Activated gamma-delta T cell treated with Interleukin-2 at 50 U/mL for 16 hours (primary cell): ENCODE measurements at regions not wholly inside any gene's neighbourhood (a gene's known extent, or its start where the extent isn't known, plus 50 kb on each side); places are given as distances from the start of the nearest gene placed in this dataset.

Source experiments
- DNase-seq: peaks from one replicate; pipeline ENCODE4 v3.0.0-alpha.2; 2020

DNA sequence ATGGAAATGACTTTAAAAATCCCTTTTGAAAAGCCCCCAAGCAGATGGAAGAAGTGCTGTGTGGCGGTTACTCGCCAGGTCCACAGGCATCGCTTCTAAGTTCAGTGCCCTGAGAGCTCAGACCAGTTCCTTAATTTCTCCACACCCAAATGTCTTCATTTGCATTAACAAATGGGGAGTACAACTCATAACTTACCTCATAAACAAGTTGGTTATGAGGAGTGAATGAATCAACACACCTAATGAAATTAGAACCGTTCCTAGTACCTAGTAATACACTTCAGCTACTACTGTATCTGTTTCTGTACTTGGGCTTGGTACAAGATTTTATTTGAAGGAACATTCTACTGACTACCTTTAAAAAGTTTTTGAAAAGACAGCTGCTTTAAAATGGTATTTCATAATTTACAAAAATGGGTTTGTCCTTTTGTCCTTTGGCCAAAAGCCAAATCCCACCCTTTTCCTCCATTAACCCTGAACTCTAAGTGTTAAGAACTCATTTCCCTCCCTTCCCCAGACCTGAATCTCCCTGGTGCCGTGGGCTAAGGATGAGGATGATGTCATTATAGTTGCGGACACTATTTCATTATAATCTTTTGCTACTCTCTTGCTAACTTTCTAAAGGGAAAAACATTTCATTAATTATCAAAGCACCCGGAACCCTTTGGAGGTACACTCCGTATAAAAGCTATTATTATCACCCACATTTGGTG, 221.5 kb upstream of the CELF2 start:
- DNase-seq: no peak

- DNase-seq: no peak
These were observed 220.8 kb upstream of the CELF2 start for GRCh38 chr10:10796774-10797415.

- no peak for DNase-seq
These were observed 220.2 kb upstream of the CELF2 start for GRCh38 chr10:10797513-10797912.

DNA sequence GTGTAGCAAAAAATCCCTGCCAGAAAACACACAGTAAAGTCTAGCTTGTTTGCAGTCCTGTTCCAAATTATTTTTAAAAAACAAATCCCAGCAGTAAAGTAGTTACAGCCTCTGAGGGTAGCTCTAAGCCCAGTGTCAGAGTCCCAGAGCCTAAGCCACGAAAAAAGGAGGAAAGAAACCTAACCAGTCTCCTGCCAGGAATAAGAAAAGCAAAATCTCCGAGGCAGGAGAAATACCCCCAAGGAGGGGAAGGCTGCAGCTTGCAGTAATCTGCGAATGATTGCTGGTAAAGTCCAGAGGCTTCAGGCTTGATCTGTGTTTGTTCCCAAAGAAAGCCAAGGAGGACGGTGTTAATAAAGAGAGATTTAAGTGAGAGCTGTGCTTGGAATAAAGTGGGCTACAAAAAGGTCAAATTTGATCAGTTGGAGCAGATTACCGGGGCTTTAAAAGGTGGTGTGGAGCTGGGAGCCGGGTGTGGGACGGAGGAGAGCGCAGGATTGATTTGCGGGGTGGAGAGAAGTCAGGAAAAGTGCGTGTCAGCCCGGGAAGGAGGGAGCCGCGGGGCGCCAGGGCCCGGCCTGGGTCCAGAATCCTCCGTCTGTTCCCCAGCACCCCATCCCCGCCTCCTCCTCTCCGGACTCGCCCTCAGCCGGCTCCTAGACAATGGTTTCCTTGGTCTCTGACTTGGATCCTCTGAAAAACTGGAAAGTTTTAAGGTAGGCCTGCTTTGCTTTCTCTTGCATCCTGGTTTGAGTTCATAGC, 219.4 kb upstream of the CELF2 start:
- DNase-seq: no peak

- no peak for DNase-seq
These were observed 218.8 kb upstream of the CELF2 start for GRCh38 chr10:10798864-10799192.

GRCh38 chr10:10800961-10801360, 216.7 kb upstream of the CELF2 start:
- no peak for DNase-seq

DNA sequence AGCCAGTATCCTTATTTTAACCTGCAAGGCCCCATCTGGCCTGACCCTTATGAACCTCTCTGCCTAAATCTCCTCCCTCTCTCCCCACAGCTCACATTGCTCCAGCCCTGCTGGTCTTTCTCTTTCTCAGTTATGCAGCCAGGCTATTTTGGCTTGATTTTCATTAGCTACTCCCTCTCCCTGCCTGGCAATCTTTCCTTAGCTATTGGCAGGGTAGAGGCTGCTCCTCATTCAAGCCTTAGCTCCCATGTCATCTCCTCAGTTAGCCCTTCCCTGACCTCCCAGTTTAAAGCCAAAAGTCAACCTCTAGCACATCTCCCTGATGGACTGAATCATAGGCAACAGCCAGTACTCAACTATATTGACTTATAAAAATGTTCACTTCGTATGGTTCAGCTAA, 214.4 kb upstream of the CELF2 start:
- no peak for DNase-seq

GRCh38 chr10:10804061-10804460, 213.6 kb upstream of the CELF2 start:
- no peak for DNase-seq

DNA sequence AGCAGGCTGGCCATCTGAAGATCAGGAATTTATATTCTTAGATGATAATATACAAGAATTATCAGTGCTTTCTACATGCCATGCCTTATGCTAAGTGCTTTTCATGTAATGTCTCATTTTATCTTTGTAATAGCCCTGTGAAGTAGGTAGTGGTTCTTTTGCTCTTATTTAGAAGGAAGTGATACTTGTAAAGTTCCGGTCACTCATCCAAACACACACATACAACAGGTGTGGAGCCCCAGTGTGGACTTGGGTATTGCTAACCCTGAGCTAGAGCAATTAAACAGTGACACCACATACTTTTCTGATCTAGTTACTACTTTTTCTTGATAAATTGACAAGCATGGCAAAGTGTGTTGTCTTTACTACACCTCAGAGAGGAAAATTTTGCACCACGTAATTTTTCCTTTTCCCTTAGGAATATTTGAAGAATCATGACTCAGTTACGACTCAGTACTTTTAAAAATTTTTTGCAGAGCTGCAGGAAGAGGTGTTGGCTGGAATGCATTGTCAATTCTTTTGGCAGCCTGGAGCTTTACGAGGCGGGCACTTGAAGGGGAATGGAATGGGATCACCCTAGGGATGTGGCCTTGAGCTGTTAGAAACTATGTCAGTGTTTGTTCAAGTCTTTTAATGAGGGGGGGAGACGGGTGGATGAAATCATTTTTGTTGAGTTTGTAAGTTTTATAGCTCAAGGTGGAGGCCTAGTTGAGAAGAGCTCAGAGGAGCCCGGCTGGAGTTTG, 212.5 kb upstream of the CELF2 start:
- no peak for DNase-seq

DNA sequence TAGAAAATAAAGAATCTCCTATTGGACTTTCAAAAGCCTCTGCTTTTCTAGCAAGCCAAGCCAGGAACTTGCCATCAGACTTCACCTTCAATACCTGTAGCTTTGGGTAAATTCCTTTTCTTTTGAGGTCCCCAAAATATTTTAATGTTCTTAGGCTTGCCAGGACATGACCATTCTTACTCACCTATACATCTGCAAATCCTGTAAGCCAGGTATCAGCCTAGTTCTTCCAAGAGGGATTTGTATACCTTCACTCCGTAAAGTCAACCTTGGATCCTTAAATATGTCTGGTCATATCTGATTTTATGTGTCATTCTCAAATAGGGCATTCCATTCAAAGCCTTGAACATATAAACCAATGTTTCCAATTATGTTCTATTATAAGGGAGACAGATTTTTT, 210.6 kb upstream of the CELF2 start:
- no peak for DNase-seq

- DNase-seq: no peak
These were observed 206.1 kb upstream of the CELF2 start for GRCh38 chr10:10811562-10811961.

DNA sequence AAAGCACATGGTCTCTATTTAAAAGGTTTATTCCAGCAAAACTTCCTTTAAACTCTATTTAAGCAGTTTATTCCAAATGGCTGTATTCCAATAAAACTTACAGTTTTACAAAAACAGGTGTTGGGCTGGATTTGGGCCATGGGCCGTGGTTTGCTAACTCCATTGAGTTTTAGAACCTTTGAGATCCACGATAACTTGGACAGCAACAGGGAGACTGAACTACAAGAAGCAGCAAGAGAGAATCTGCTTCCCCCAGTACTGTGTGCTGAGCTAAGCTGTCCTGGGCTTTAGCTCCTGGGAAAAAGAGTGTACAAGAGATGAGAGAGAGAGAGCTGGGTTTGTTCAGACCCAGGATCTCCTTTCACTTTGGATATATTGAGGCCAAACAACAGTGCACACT, 204.0 kb upstream of the CELF2 start:
- DNase-seq: no peak

DNA sequence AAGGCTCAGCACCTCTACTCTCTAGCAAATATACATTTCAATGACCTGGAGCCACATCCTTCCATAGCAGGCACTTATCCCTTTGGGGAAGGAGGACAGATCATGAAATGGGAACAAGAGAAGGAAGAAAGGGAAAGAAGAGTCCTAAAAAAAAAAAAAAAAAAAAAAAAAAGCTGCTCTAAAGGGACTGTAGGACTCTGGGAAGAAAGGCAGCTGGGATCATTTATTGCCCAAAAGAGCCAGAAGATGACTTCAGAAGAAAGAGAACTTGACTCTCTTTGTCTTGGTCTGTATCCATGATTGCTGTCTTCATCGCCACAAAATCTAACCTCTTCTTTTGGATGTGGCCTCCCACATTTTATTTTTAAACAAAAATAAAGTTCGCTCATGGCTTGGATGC, 203.6 kb upstream of the CELF2 start:
- DNase-seq: no peak

DNA sequence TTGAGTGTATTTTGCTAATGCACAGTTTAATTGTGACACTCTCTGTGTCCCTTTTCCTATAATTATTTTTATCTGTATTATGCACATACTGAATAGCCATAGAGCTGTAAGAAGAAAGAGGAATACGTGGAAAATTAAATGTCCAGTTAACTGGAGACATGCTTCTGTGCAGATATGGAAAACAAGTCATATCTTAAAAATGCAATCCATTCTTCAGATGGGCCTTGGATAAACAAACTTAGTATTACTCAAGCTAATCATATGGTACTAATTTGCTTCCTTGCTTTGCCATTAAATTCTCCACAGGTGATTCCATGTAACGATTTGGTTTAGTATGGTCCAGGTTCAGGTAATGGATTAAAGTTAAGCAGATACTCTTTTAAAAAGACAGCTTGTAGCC, 201.2 kb upstream of the CELF2 start:
- DNase-seq: no peak

DNA sequence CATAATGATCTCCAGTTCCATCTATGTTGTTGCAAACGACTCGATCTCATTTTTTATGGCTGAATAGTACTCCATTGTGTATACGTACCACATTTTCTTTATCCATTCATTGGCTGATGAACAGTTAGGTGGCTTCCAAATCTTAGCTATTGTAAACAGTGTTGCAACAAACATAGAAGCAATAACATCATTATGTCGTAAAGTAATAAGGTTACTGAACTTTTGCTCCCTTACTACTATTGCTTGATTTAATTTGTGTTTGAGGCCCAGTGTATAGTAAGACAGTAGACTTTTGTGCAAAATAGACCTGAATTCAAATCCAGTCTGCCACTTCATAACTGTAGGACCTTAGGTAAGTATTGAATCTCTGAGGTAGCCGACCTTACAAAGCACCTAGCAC, 200.1 kb upstream of the CELF2 start:
- no peak for DNase-seq

- DNase-seq: no peak
These were observed 199.6 kb upstream of the CELF2 start for GRCh38 chr10:10818082-10818481.

DNA sequence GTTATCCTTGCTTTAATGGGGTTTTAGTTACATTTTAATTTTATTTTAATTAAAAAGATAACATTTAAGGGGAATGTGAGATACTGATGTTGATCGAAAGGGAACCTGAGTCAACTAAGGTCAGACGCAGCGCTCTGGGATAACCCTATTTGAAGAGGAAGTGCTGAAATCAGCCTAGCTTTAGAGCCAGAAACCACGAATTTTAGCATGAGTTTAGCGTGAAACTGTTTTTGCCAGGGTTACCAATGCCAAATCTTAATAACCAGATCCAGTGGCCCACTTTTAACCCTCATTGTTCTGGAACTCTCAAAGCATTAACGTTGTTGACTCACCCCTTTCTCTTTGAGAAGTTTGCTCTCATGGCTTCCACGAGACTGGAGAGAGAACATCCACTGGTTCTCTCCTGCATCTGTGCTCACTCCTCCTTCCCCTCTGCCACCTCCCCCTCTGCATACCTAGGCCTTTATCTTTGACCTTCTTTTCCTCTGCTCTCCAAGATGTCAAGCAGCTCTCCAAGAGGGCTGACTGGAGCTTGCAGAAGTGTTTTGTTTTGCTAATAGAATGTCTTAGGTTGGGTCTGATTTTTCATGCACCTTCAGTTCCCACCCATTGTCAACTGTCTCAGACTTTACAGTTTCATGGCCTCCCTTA, 198.3 kb upstream of the CELF2 start:
- no peak for DNase-seq

- DNase-seq: no peak
These were observed 195.7 kb upstream of the CELF2 start for GRCh38 chr10:10821926-10822325.

GRCh38 chr10:10824591-10825148, 193.0 kb upstream of the CELF2 start:
- no peak for DNase-seq

GRCh38 chr10:10826125-10826524, 191.5 kb upstream of the CELF2 start:
- DNase-seq: no peak

GRCh38 chr10:10828623-10829022, 189.0 kb upstream of the CELF2 start:
- no peak for DNase-seq

DNA sequence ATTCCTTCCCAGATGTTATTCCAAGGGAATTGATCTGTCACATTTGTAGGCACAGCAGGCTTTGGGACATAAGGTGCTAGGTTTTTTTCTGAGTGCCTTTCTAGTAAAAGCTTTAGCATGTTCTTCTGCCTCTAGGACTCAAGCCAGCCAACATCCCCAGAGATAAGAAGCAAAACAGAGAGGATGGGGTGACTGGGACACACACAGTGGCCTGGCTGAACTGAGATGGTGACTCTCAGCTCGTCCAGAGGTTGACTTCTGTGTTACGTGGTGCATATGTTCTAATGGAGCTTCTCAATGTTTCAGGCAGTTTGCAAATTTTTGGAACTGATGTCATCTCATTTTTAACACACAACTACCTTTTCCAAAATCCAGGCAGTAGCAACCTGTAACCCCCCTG, 188.1 kb upstream of the CELF2 start:
- no peak for DNase-seq
